ENCODE measurements at regions not wholly inside any gene's neighbourhood (a gene's known extent, or its start where the extent isn't known, plus 50 kb on each side); places are given as distances from the start of the nearest gene placed in this dataset.

DNA sequence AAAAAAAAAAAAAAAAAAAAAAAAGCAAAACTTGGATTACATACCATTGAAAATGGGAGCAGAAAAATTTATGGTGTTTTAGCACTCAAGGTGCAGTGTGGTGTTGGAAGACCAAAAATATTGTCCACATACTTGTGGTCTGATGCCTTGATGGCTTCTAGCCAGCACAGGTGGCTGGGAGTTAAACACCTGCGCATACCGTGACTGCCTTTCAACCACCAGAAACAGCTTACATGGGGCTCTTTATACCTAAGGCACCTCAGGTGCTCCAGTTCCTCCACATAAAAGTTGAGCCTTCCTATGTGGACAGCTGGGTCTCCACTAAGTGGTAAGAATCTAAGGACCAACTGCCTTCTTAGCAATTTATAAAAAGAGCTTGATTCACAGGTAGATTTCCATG lies 802.6 kb upstream of the CELF4 start:
- DNase-seq, result no peak

DNA sequence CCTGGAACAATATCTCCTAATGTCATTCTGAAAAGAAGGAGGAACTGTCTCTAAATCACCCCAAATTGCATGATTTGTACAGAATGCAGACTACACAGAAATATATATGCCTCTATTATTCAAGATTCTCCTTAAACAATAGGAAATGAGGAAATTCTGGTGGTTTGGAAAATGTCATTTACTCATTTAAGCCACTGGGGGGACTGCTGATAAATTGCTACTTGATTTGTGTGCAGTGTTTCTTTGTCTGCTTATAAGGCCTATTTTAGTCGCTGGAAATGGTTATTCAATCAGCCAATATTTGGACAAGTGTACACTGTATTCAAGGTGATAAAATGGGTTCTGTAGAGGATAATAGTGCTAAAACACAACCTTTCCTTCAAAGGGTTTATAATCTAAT lies 801.9 kb upstream of the CELF4 start:
- DNase-seq, result no peak

GRCh38 chr18:38362286-38362792 lies 796.7 kb upstream of the CELF4 start:
- no peak for DNase-seq

GRCh38 chr18:38358805-38359657 lies 793.4 kb upstream of the CELF4 start:
- no peak for DNase-seq

- DNase-seq, result no peak
These were observed 787.6 kb upstream of the CELF4 start for GRCh38 chr18:38353149-38353548.

- no peak for DNase-seq
These were observed 784.5 kb upstream of the CELF4 start for GRCh38 chr18:38350141-38350540.

DNA sequence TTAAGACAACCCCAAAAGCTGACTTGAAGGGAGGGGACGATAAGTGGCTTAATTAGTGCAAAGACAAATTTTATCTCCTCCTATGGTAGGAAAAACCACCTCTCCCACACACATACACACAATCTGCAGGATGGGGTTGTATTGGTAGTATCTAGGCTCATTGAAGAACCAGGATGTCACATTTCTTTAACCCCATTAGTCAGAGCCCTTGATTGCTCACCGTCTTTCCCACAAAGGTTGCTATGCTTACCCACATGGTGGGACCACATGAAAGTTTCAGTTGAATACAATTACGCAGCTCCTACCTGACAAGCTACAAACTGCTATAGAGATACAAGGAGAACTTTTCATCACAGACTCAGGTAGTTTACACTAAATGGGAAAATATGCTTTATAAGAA lies 765.0 kb upstream of the CELF4 start:
- no peak for DNase-seq

GRCh38 chr18:38329145-38329544 lies 763.5 kb upstream of the CELF4 start:
- DNase-seq, result no peak

DNA sequence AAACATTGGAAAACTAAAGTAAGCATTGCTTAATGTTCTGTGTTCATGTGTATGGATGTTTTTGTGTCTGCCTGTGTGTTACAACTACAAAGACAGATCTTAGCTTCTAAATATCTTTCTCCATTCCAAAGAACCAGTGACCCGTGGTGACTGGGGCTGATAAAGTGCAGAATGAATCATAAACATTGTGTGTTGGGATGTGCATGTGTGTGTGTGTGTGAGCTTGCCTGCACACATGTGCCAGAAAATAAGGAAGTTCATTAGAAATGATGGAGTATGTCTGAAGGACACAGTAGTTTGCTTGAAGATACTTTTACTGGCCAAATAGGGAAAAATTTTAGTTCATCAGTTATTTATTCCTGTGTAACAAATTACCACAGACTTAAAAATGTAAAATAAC lies 756.6 kb upstream of the CELF4 start:
- no peak for DNase-seq

- DNase-seq, result no peak
These were observed 755.7 kb upstream of the CELF4 start for GRCh38 chr18:38321262-38321661.

GRCh38 chr18:38318416-38318815 lies 752.8 kb upstream of the CELF4 start:
- DNase-seq, result no peak

- no peak for DNase-seq
These were observed 748.2 kb upstream of the CELF4 start for GRCh38 chr18:38313831-38314230.

GRCh38 chr18:38312532-38312931 lies 746.9 kb upstream of the CELF4 start:
- DNase-seq, result no peak

- no peak for DNase-seq
These were observed 745.3 kb upstream of the CELF4 start for GRCh38 chr18:38310936-38311335.

GRCh38 chr18:38307914-38308313 lies 742.3 kb upstream of the CELF4 start:
- no peak for DNase-seq

- DNase-seq, result no peak
These were observed 740.4 kb upstream of the CELF4 start for GRCh38 chr18:38305961-38306360.

DNA sequence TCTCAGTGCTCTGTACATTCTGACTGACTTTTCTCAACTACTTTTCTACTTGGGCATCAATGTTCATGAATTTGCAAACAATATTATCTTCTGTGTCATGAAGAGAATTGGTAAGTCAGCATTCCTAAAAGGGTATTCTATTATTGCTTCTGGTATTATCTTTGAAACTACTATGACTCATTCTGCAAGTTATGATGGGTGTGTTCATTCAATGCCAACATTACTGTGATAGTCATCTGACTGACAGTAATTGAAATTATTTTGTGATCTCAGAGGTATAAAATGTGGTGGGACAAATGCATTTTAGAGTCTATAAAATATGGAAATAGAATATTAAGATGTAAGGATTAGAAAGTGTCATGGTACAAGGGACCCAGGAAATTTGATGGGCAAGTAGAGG lies 736.0 kb upstream of the CELF4 start:
- no peak for DNase-seq

- no peak for DNase-seq
These were observed 732.3 kb upstream of the CELF4 start for GRCh38 chr18:38297910-38298309.

- DNase-seq, result no peak
These were observed 724.6 kb upstream of the CELF4 start for GRCh38 chr18:38290229-38290628.

DNA sequence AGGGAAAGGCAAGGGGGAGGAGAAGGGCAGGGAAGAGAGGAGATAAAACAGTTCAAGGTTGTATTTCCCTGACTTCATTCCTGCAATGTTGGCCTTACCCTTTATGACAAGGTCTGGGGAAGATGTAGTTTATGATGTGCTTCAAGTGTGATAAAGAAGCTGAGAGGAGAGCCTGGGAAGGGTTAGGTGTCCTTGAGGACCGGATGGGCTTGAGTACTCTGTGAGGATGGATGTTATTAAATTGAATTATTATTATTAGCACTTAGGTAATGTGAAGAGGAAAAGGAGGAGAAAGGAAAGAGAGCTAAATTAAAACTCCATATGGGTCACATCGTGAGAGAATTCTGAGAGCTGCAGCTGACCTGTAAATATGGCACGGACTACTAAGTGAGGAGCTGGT lies 719.4 kb upstream of the CELF4 start:
- no peak for DNase-seq

- DNase-seq, result no peak
These were observed 697.5 kb upstream of the CELF4 start for GRCh38 chr18:38263066-38263465.

DNA sequence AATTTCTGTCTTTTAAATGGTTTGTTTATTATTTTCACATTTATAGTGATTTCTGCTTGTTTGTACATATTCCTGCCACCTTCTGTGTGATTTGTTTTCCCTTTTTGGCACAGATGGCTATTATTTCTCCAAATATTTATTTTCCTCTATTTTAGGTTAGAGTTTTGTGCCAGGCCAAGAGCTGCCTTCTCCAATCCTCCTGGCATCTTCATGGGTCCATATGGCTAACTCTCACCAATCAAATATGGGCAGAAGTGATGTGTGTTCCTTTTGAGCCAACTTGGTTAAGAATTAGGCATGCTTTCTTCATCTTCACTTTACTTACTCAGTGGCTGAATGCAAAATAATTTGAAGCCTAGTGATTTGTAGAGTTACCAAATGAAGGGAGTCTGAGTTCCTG lies 697.1 kb upstream of the CELF4 start:
- DNase-seq, result no peak

- DNase-seq, result no peak
These were observed 692.1 kb upstream of the CELF4 start for GRCh38 chr18:38257661-38258060.

- no peak for DNase-seq
These were observed 690.8 kb upstream of the CELF4 start for GRCh38 chr18:38256366-38256765.

DNA sequence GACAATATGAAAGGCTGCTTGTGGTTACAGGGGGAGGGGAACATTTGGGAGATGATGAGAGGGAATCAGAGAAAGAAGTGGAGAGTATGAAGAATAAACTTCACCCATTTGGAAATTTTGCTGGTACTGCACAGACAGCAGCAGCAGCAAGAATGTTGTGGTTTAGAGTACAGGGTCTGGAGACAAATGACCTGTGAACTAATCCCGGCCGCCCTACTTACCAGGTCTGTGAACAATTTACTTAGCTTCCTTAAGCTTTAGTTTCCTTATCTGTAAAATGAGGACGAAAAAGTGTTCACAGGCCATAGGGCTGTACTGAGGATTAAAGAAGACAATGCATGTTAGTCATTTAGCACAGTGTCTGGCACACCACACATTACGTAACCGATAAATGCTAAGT lies 685.4 kb upstream of the CELF4 start:
- DNase-seq, result no peak

All from activated effector memory CD4-positive, alpha-beta T cell treated with anti-CD3 and anti-CD28 coated beads, Interleukin-2, amount 50 U/mL, for 16 hours (primary cell).